Lower leg skin (tissue), 3 donors: ENCODE measurements at regions not wholly inside any gene's neighbourhood (a gene's known extent, or its start where the extent isn't known, plus 50 kb on each side); places are given as distances from the start of the nearest gene placed in this dataset.

Experiments
- POLR2A ChIP-seq, 2 donors: fragments of 450-650 bp; IDR thresholded peaks; one replicate each; pipeline ENCODE4 v1.6.1; 2016 to 2017; ENCODE audit warnings: antibody characterized with exemption in 2 of 2, mild to moderate bottlenecking in 1 of 2, moderate library complexity in 1 of 2
- TF ChIP-seq, protein P1 (sequence below), 3 donors: fragments of 450-650 bp; IDR thresholded peaks; one replicate each; pipeline ENCODE4 v1.5.1; 2016; ENCODE audit warnings: antibody characterized with exemption in 3 of 3, mild to moderate bottlenecking in 3 of 3, moderate library complexity in 2 of 3

DNA sequence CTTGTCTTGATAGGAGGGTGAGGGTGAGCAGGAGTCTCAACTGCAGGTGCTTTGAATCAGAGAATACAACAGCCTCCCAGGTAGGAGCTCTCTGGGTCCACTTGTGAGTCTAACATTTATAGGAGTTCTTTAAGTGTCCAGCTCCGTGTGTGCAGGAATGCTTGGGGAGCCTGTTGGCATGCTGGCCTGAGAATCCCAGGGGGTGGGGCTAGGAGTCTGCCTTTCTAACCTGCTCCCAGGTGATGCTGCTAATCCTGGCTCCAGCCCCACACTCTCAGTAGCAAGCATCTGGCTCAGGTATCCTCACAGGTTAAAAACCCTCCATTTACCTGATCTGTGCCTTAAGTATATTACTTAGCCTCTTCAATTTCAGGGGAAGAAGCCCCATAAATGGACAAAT is 368.9 kb downstream of the RBM26 start:
- TF ChIP-seq, protein P1, sequence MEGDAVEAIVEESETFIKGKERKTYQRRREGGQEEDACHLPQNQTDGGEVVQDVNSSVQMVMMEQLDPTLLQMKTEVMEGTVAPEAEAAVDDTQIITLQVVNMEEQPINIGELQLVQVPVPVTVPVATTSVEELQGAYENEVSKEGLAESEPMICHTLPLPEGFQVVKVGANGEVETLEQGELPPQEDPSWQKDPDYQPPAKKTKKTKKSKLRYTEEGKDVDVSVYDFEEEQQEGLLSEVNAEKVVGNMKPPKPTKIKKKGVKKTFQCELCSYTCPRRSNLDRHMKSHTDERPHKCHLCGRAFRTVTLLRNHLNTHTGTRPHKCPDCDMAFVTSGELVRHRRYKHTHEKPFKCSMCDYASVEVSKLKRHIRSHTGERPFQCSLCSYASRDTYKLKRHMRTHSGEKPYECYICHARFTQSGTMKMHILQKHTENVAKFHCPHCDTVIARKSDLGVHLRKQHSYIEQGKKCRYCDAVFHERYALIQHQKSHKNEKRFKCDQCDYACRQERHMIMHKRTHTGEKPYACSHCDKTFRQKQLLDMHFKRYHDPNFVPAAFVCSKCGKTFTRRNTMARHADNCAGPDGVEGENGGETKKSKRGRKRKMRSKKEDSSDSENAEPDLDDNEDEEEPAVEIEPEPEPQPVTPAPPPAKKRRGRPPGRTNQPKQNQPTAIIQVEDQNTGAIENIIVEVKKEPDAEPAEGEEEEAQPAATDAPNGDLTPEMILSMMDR (IDR thresholded peaks at IDR 0.05) = no peak
- no peak for TF ChIP-seq POLR2A (IDR thresholded peaks at IDR 0.05)
